ENCODE measurements at regions not wholly inside any gene's neighbourhood (a gene's known extent, or its start where the extent isn't known, plus 50 kb on each side); places are given as distances from the start of the nearest gene placed in this dataset.

DNA sequence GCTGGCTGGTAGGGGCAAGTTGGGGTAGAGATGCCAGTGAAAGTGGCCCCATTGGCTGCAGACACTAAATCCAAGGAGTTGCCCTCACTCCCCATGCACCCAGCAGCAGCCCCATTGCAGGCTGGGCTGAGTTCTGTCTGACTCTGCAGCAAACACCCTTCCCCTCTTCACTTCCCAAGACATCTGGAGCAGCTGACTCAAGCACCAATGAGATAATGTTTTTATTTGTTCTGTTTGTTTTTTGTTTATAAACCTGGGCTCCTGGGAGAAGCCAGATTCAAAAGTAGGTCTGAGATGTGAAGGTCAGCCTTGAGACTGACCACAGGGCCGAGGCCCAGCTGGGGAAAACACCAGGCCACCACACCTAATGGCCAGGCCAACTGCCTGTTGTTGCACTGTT is 545.9 kb upstream of the KLF4 start:
- Histone ChIP-seq H3K4me1 (ENCODE audit: control insufficient read depth, extremely low read depth, insufficient read depth, low read length) (no peaks in the 10 kb centered on the region), H3K9me3 (replicated peaks; ENCODE audit: control insufficient read depth, insufficient read depth, low read length) (no peaks in the 10 kb centered on the region), H3K4me2 (ENCODE audit: insufficient read depth, low read length) (no peak overlapping the region), H3K27ac (ENCODE audit: insufficient read depth, low read depth, low read length) (no peak overlapping the region), H3K79me2 (ENCODE audit: control insufficient read depth, insufficient read depth, low read length) (no peaks in the 10 kb centered on the region), H3K9ac (replicated peaks; ENCODE audit: extremely low read depth, insufficient read depth, low read length) (no peak overlapping the region), H3K9me1 (replicated peaks; ENCODE audit: control insufficient read depth, extremely low read depth, insufficient read depth, low read length) (no peaks in the 10 kb centered on the region), H3K36me3 (ENCODE audit: control insufficient read depth in 2 of 2, extremely low read depth in 1 of 2, insufficient read depth in 2 of 2, low read length in 2 of 2) (no peaks in the 10 kb centered on the region), H4K20me1 (replicated peaks; ENCODE audit: control insufficient read depth, extremely low read depth, insufficient read depth, low read length) (no peaks in the 10 kb centered on the region), H3K27me3 (ENCODE audit: control insufficient read depth in 2 of 2, insufficient read depth in 2 of 2, low read length in 2 of 2) (no peaks in the 10 kb centered on the region), H3K4me3 (replicated peaks in 1 of 3; ENCODE audit: insufficient read depth in 1 of 3, low read depth in 1 of 3, low read length in 3 of 3) (no peak overlapping the region), H2AFZ (ENCODE audit: low read depth, low read length) (no peak overlapping the region)
- POLR2A ChIA-PET: no interaction called here
- BruUV-seq (replicated peaks): no TSS peak
- no peak for DNase-seq (ENCODE audit: low read depth, low spot score)
- CTCF ChIA-PET: interaction anchor here (1.3 kb wide), 1 partner anchor 570 kb away, joined by 3 read pairs; no protein-coding TSS in a partner anchor
- TF ChIP-seq POLR2A (IDR thresholded peaks at IDR 0.05; ENCODE audit: low read depth, low read length) (no peak), MYC (IDR thresholded peaks at IDR 0.05; ENCODE audit: low read depth, low read length) (no peak), GATA2 (IDR thresholded peaks at IDR 0.05; ENCODE audit: insufficient read depth, insufficient read length, low read depth, low read length) (no peak), CTCF (IDR thresholded peaks at IDR 0.05; ENCODE audit: extremely low read depth in 1 of 2, insufficient read depth in 1 of 2, low read depth in 1 of 2, low read length in 2 of 2) (no peak), FOS (IDR thresholded peaks at IDR 0.05; ENCODE audit: borderline replicate concordance, insufficient read depth, low read length) (no peak), POLR2AphosphoS5 (IDR thresholded peaks at IDR 0.05; ENCODE audit: insufficient read depth, low read depth, low read length) (no peak), EZH2 (IDR thresholded peaks at IDR 0.05; ENCODE audit: borderline replicate concordance, low read depth, low read length, severe bottlenecking) (no peak), MAX (IDR thresholded peaks at IDR 0.05; ENCODE audit: insufficient read depth, insufficient read length) (no peak), JUN (IDR thresholded peaks at IDR 0.05; ENCODE audit: borderline replicate concordance, insufficient read depth, insufficient read length, low read depth) (no peak)
- intact Hi-C loops (cut with micrococcal nuclease): no loop called here
- FAIRE-seq: no peak
- dilution Hi-C loops (cut with MboI; ENCODE audit: extremely low pct_ligation_motif_present, low sequenced_read_pairs): no loop called here

Measured in endothelial cell of umbilical vein (primary cell).